ENCODE measurements at regions not wholly inside any gene's neighbourhood (a gene's known extent, or its start where the extent isn't known, plus 50 kb on each side); places are given as distances from the start of the nearest gene placed in this dataset.

- H3K4me3 Mint-ChIP-seq, result no peak overlapping the region
- no peaks in the 10 kb centered on the region for H3K27me3 Mint-ChIP-seq
- no peaks in the 10 kb centered on the region for H3K4me1 Mint-ChIP-seq
- H3K27ac Mint-ChIP-seq, result no peak overlapping the region
- H3K36me3 Mint-ChIP-seq, result no peaks in the 10 kb centered on the region
- peaks cover 1% of the 10 kb centered on the region for H3K9me3 Mint-ChIP-seq
- DNase-seq, result no peak
Measured at GRCh38 chr4:130257271-130257670, 1161.3 kb downstream of the C4orf33 start.

- no peaks in the 10 kb centered on the region for H3K36me3 Mint-ChIP-seq
- H3K4me3 Mint-ChIP-seq, result no peak overlapping the region
- peaks cover 11% of the 10 kb centered on the region for H3K9me3 Mint-ChIP-seq
- no peaks in the 10 kb centered on the region for H3K27me3 Mint-ChIP-seq
- no peak overlapping the region for H3K27ac Mint-ChIP-seq
- H3K4me1 Mint-ChIP-seq, result no peaks in the 10 kb centered on the region
- no peak for DNase-seq
Measured at GRCh38 chr4:130266814-130267213, 1170.9 kb downstream of the C4orf33 start.

GRCh38 chr4:130288576-130288975, 1192.6 kb downstream of the C4orf33 start:
- no peaks in the 10 kb centered on the region for H3K4me1 Mint-ChIP-seq
- H3K4me3 Mint-ChIP-seq, result no peak overlapping the region
- no peaks in the 10 kb centered on the region for H3K9me3 Mint-ChIP-seq
- H3K27ac Mint-ChIP-seq, result no peak overlapping the region
- DNase-seq, result no peak
- H3K36me3 Mint-ChIP-seq, result no peaks in the 10 kb centered on the region
- no peaks in the 10 kb centered on the region for H3K27me3 Mint-ChIP-seq

GRCh38 chr4:130293692-130294091, 1197.7 kb downstream of the C4orf33 start:
- H3K27ac Mint-ChIP-seq, result no peak overlapping the region
- no peaks in the 10 kb centered on the region for H3K4me1 Mint-ChIP-seq
- H3K4me3 Mint-ChIP-seq, result no peak overlapping the region
- H3K36me3 Mint-ChIP-seq, result no peaks in the 10 kb centered on the region
- no peaks in the 10 kb centered on the region for H3K9me3 Mint-ChIP-seq
- no peaks in the 10 kb centered on the region for H3K27me3 Mint-ChIP-seq
- no peak for DNase-seq

GRCh38 chr4:130296448-130296847, 1200.5 kb downstream of the C4orf33 start:
- Mint-ChIP-seq H3K27me3 (no peaks in the 10 kb centered on the region), H3K9me3 (no peaks in the 10 kb centered on the region), H3K27ac (no peak overlapping the region), H3K4me1 (no peaks in the 10 kb centered on the region), H3K36me3 (no peaks in the 10 kb centered on the region), H3K4me3 (no peak overlapping the region)
- DNase-seq, result no peak

GRCh38 chr4:130306566-130306965, 1210.6 kb downstream of the C4orf33 start:
- no peaks in the 10 kb centered on the region for H3K36me3 Mint-ChIP-seq
- H3K9me3 Mint-ChIP-seq, result no peaks in the 10 kb centered on the region
- H3K4me1 Mint-ChIP-seq, result no peaks in the 10 kb centered on the region
- H3K27ac Mint-ChIP-seq, result no peak overlapping the region
- no peak overlapping the region for H3K4me3 Mint-ChIP-seq
- H3K27me3 Mint-ChIP-seq, result no peaks in the 10 kb centered on the region
- no peak for DNase-seq

GRCh38 chr4:130309221-130309620, 1213.3 kb downstream of the C4orf33 start:
- Mint-ChIP-seq H3K4me3 (no peak overlapping the region), H3K36me3 (no peaks in the 10 kb centered on the region), H3K27ac (no peak overlapping the region), H3K27me3 (no peaks in the 10 kb centered on the region), H3K4me1 (no peaks in the 10 kb centered on the region), H3K9me3 (peaks cover 1% of the 10 kb centered on the region)
- DNase-seq, result no peak

GRCh38 chr4:130322439-130322838, 1226.5 kb downstream of the C4orf33 start:
- Mint-ChIP-seq H3K36me3 (no peaks in the 10 kb centered on the region), H3K27ac (no peak overlapping the region), H3K4me3 (no peak overlapping the region), H3K27me3 (no peaks in the 10 kb centered on the region), H3K4me1 (no peaks in the 10 kb centered on the region), H3K9me3 (no peaks in the 10 kb centered on the region)
- no peak for DNase-seq

GRCh38 chr4:130329036-130329435, 1233.1 kb downstream of the C4orf33 start:
- no peaks in the 10 kb centered on the region for H3K36me3 Mint-ChIP-seq
- no peaks in the 10 kb centered on the region for H3K4me1 Mint-ChIP-seq
- H3K27me3 Mint-ChIP-seq, result no peaks in the 10 kb centered on the region
- H3K9me3 Mint-ChIP-seq, result no peaks in the 10 kb centered on the region
- no peak for DNase-seq
- H3K4me3 Mint-ChIP-seq, result no peak overlapping the region
- H3K27ac Mint-ChIP-seq, result no peak overlapping the region

- Mint-ChIP-seq H3K4me3 (no peak overlapping the region), H3K27ac (no peak overlapping the region), H3K9me3 (no peaks in the 10 kb centered on the region), H3K36me3 (no peaks in the 10 kb centered on the region), H3K4me1 (no peaks in the 10 kb centered on the region), H3K27me3 (no peaks in the 10 kb centered on the region)
- DNase-seq, result no peak
Measured at GRCh38 chr4:130333241-130333759, 1237.3 kb downstream of the C4orf33 start.

- Mint-ChIP-seq H3K36me3 (no peaks in the 10 kb centered on the region), H3K4me1 (no peaks in the 10 kb centered on the region), H3K27ac (no peak overlapping the region), H3K27me3 (no peaks in the 10 kb centered on the region), H3K9me3 (peaks cover 2% of the 10 kb centered on the region), H3K4me3 (no peak overlapping the region)
- DNase-seq, result no peak
Measured at GRCh38 chr4:130335417-130336194, 1239.7 kb downstream of the C4orf33 start.

GRCh38 chr4:130336585-130337217, 1240.7 kb downstream of the C4orf33 start:
- peaks cover 2% of the 10 kb centered on the region for H3K9me3 Mint-ChIP-seq
- H3K27ac Mint-ChIP-seq, result no peak overlapping the region

GRCh38 chr4:130338851-130339250, 1242.9 kb downstream of the C4orf33 start:
- Mint-ChIP-seq H3K27me3 (no peaks in the 10 kb centered on the region), H3K9me3 (peaks cover 2% of the 10 kb centered on the region), H3K27ac (no peak overlapping the region), H3K4me1 (no peaks in the 10 kb centered on the region), H3K36me3 (no peaks in the 10 kb centered on the region), H3K4me3 (no peak overlapping the region)
- no peak for DNase-seq

More at GRCh38 chr4:130336585-130337217, 1240.7 kb downstream of the C4orf33 start:
- no peaks in the 10 kb centered on the region for H3K36me3 Mint-ChIP-seq
- no peak overlapping the region for H3K4me3 Mint-ChIP-seq
- H3K4me1 Mint-ChIP-seq, result no peaks in the 10 kb centered on the region
- no peaks in the 10 kb centered on the region for H3K27me3 Mint-ChIP-seq
- no peak for DNase-seq

- Mint-ChIP-seq H3K4me1 (no peaks in the 10 kb centered on the region), H3K36me3 (no peaks in the 10 kb centered on the region), H3K9me3 (peaks cover 2% of the 10 kb centered on the region), H3K4me3 (no peak overlapping the region), H3K27ac (no peak overlapping the region), H3K27me3 (no peaks in the 10 kb centered on the region)
- no peak for DNase-seq
Measured at GRCh38 chr4:130349745-130350144, 1253.8 kb downstream of the C4orf33 start.

- Mint-ChIP-seq H3K9me3 (no peaks in the 10 kb centered on the region), H3K27me3 (no peaks in the 10 kb centered on the region), H3K4me1 (no peaks in the 10 kb centered on the region), H3K4me3 (no peak overlapping the region), H3K36me3 (no peaks in the 10 kb centered on the region), H3K27ac (no peak overlapping the region)
- no peak for DNase-seq
Measured at GRCh38 chr4:130356873-130357272, 1260.9 kb downstream of the C4orf33 start.

- Mint-ChIP-seq H3K36me3 (no peaks in the 10 kb centered on the region), H3K9me3 (no peaks in the 10 kb centered on the region)
Measured at GRCh38 chr4:130359542-130359941, 1263.6 kb downstream of the C4orf33 start.

More at GRCh38 chr4:130359542-130359941, 1263.6 kb downstream of the C4orf33 start:
- H3K4me3 Mint-ChIP-seq, result no peak overlapping the region
- DNase-seq, result no peak
- H3K4me1 Mint-ChIP-seq, result no peaks in the 10 kb centered on the region
- H3K27ac Mint-ChIP-seq, result no peak overlapping the region
- H3K27me3 Mint-ChIP-seq, result no peaks in the 10 kb centered on the region
